Kidney (tissue), 13 donors: ENCODE measurements at regions not wholly inside any gene's neighbourhood (a gene's known extent, or its start where the extent isn't known, plus 50 kb on each side); places are given as distances from the start of the nearest gene placed in this dataset.

Experiments used
- DNase-seq, 5 donors: peaks; one replicate each; pipeline ENCODE4 v3.0.0-alpha.2; 2013 to 2020
- FAIRE-seq: peaks from 2 replicates; lab custom pipeline; 2012; peaks lifted over from hg19 to GRCh38; lab: Jason Lieb, UNC
- H3K27ac ChIP-seq, 2 donors: one replicate each; pipeline ENCODE4 v1.7.0; 2013; ENCODE audit warnings: low read depth in 2 of 2, low read length in 2 of 2, inconsistent platforms in 1 of 2
- H3K27me3 ChIP-seq: one replicate; pipeline ENCODE4 v1.7.1; 2013; ENCODE audit warnings: low read length, inconsistent platforms; ENCODE audit not compliant: control insufficient read depth, insufficient read depth
- H3K36me3 ChIP-seq, 3 donors: one replicate each; pipeline versions ENCODE4 v1.7.0 to v1.7.1; 2013; ENCODE audit warnings: low read length in 3 of 3, control low read depth in 1 of 3, inconsistent platforms in 1 of 3; ENCODE audit not compliant: insufficient read depth in 3 of 3, control insufficient read depth in 2 of 3
- H3K4me1 ChIP-seq, 3 donors: one replicate each; pipeline versions ENCODE4 v1.7.0 to v1.7.1; 2013; ENCODE audit warnings: low read length in 3 of 3, inconsistent platforms in 1 of 3, low read depth in 1 of 3; ENCODE audit not compliant: control insufficient read depth in 2 of 3, insufficient read depth in 2 of 3
- H3K4me3 ChIP-seq, 3 donors: one replicate each; pipeline versions ENCODE4 v1.7.0 to v1.8.1; 2013; ENCODE audit warnings: low read length in 3 of 3, control low read depth in 1 of 3, inconsistent platforms in 1 of 3
- H3K9ac ChIP-seq, 3 donors: one replicate each; pipeline versions ENCODE4 v1.7.0 to v1.7.1; 2013; ENCODE audit warnings: low read length in 3 of 3, control low read depth in 1 of 3, inconsistent platforms in 1 of 3
- H3K9me3 ChIP-seq, 3 donors: one replicate each; pipeline versions ENCODE4 v1.7.0 to v1.7.1; 2013; ENCODE audit warnings: low read length in 3 of 3, control low read depth in 1 of 3, inconsistent platforms in 1 of 3; ENCODE audit not compliant: control insufficient read depth in 2 of 3, insufficient read depth in 1 of 3
- intact Hi-C: fragments of 100-400 bp; cut with DNase I; formaldehyde crosslinking; loops from one replicate; pipeline ENCODE4 v1.11.1; 2022
- TF ChIP-seq, protein P1 (sequence below): IDR thresholded peaks from 3 replicates; pipeline ENCODE4 v1.5.1; 2012; ENCODE audit warnings: mild to moderate bottlenecking, moderate library complexity, borderline replicate concordance; ENCODE audit not compliant: insufficient read depth; ENCODE audit errors: extremely low read depth
- donor health status: control.
- donor health status: control.
- donor health status: control.
- donor health status: control.
- donor health status: control.
- donor health status: DM: yes; HTN: yes; CAD: no.
- donor health status: Normal renal cell carcinoma (clear cell type).

- Histone ChIP-seq H3K4me3 (no peak overlapping the region), H3K9ac (no peak overlapping the region), H3K27ac (no peak overlapping the region), H3K36me3 (no peaks in the 10 kb centered on the region), H3K27me3 (no peaks in the 10 kb centered on the region), H3K4me1 (peaks cover 0 to 4% (median 0%) of the 10 kb centered on the region in 3 donors), H3K9me3 (no peaks in the 10 kb centered on the region)
- TF ChIP-seq, protein P1, sequence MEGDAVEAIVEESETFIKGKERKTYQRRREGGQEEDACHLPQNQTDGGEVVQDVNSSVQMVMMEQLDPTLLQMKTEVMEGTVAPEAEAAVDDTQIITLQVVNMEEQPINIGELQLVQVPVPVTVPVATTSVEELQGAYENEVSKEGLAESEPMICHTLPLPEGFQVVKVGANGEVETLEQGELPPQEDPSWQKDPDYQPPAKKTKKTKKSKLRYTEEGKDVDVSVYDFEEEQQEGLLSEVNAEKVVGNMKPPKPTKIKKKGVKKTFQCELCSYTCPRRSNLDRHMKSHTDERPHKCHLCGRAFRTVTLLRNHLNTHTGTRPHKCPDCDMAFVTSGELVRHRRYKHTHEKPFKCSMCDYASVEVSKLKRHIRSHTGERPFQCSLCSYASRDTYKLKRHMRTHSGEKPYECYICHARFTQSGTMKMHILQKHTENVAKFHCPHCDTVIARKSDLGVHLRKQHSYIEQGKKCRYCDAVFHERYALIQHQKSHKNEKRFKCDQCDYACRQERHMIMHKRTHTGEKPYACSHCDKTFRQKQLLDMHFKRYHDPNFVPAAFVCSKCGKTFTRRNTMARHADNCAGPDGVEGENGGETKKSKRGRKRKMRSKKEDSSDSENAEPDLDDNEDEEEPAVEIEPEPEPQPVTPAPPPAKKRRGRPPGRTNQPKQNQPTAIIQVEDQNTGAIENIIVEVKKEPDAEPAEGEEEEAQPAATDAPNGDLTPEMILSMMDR = peak; percentile 34
- intact Hi-C loops = no loop called here
- DNase-seq (no peak), FAIRE-seq (no peak)
These were observed 128.7 kb downstream of the UQCRFS1 start for GRCh38 chr19:29084266-29084665.

DNA sequence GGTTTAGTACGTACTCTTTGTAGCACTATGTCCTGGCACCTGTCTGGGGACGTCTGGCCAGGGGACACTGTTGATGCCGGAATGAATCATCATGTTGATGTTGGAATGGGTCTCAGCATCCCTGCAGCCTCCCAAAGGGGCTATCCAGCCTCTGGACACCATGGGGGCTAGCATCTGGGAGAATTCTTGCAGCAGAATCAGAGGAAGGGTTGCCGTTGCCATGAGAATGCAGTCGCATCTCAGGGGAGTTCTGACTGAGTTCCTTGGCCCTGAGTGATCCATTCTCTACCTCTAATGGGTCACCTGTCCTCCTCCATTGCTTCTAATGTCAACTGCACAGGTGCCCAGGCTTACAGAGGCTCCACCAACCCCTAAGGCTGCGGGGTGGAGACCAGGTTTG, 129.1 kb downstream of the UQCRFS1 start:
- intact Hi-C loops = no loop called here

GRCh38 chr19:29079356-29080032, 133.5 kb downstream of the UQCRFS1 start:
- H3K9ac ChIP-seq = no peak overlapping the region
- TF ChIP-seq, protein P1 = no peak
- H3K27ac ChIP-seq = no peak overlapping the region
- no peak overlapping the region for H3K4me3 ChIP-seq
- H3K9me3 ChIP-seq = no peaks in the 10 kb centered on the region
- FAIRE-seq (no peak), DNase-seq (no peak)
- H3K36me3 ChIP-seq = no peaks in the 10 kb centered on the region
- H3K27me3 ChIP-seq = no peaks in the 10 kb centered on the region
- no peaks in the 10 kb centered on the region for H3K4me1 ChIP-seq
- intact Hi-C loops = no loop called here

More for the DNA sequence above, 129.1 kb downstream of the UQCRFS1 start:
- no peak for FAIRE-seq
- no peaks in the 10 kb centered on the region for H3K9me3 ChIP-seq
- H3K4me1 ChIP-seq = peaks cover 0 to 4% (median 0%) of the 10 kb centered on the region in 3 donors
- H3K27ac ChIP-seq = no peak overlapping the region
- H3K9ac ChIP-seq = no peak overlapping the region
- TF ChIP-seq, protein P1 = no peak
- H3K36me3 ChIP-seq = no peaks in the 10 kb centered on the region
- H3K4me3 ChIP-seq = no peak overlapping the region
- no peaks in the 10 kb centered on the region for H3K27me3 ChIP-seq
- DNase-seq = no peak
